ENCODE measurements at regions not wholly inside any gene's neighbourhood (a gene's known extent, or its start where the extent isn't known, plus 50 kb on each side); places are given as distances from the start of the nearest gene placed in this dataset.
"Not testable (repeated sequence)": the region's sequence is repeated elsewhere in the genome, so short reads cannot be mapped to it uniquely, and the experiment has no call there.

DNA sequence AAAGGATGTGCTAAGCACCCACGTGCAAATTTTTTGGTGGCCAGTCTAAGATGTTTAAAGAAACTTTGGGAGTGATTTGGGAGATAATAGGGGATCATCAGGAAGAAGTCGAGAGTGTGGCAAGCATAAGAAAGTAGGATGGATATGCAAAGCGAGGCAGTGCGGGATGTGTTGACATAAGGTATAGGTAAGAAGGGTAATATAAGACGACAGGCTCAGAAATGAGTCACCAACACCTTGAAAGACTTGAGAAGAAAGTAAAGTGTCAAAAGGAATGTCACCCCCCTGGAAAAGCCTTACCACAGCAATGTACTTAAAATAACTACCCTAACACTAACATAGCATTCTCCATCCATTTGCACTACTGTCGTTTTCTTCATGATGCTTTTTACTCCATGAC is 69.8 kb upstream of the BMP2K start:
- Mint-ChIP-seq H3K27me3 (ENCODE audit: low read depth, poor library complexity) (peaks cover 16% of the 10 kb centered on the region), H3K36me3 (ENCODE audit: low read depth) (peaks cover 4% of the 10 kb centered on the region), H3K27ac (no peak overlapping the region), H3K9me3 (peaks cover 28% of the 10 kb centered on the region), H3K4me1 (peaks cover 12% of the 10 kb centered on the region), H3K4me3 (no peak overlapping the region)
- DNase-seq, result no peak
- TF ChIP-seq, protein P1, sequence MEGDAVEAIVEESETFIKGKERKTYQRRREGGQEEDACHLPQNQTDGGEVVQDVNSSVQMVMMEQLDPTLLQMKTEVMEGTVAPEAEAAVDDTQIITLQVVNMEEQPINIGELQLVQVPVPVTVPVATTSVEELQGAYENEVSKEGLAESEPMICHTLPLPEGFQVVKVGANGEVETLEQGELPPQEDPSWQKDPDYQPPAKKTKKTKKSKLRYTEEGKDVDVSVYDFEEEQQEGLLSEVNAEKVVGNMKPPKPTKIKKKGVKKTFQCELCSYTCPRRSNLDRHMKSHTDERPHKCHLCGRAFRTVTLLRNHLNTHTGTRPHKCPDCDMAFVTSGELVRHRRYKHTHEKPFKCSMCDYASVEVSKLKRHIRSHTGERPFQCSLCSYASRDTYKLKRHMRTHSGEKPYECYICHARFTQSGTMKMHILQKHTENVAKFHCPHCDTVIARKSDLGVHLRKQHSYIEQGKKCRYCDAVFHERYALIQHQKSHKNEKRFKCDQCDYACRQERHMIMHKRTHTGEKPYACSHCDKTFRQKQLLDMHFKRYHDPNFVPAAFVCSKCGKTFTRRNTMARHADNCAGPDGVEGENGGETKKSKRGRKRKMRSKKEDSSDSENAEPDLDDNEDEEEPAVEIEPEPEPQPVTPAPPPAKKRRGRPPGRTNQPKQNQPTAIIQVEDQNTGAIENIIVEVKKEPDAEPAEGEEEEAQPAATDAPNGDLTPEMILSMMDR (IDR thresholded peaks at IDR 0.05), result no peak

DNA sequence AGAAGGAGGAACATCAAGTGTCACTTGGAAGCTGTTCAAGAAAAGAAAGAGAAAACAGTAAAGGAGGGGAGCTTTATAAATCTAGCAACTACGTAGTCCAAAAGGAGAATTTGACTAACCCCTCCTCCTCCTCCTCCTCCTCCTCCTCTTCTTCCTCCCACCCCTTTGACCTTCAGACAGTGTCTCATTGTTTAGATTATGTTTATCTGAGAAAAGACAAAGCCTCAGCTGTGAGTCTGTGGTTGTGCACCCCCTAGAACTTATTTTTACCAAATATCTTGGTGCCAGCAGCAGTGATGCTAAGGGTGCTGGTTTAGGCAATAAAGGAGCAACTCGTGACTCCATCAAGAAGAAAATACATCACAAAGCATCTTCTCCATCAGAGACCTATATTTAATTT is 68.9 kb upstream of the BMP2K start:
- Mint-ChIP-seq H3K27me3 (ENCODE audit: low read depth, poor library complexity) (peaks cover 9% of the 10 kb centered on the region), H3K4me3 (no peak overlapping the region), H3K9me3 (peaks cover 19% of the 10 kb centered on the region), H3K36me3 (ENCODE audit: low read depth) (peaks cover 4% of the 10 kb centered on the region), H3K27ac (no peak overlapping the region), H3K4me1 (peaks cover 12% of the 10 kb centered on the region)
- no peak for DNase-seq
- TF ChIP-seq, protein P1 (IDR thresholded peaks at IDR 0.05), result no peak

DNA sequence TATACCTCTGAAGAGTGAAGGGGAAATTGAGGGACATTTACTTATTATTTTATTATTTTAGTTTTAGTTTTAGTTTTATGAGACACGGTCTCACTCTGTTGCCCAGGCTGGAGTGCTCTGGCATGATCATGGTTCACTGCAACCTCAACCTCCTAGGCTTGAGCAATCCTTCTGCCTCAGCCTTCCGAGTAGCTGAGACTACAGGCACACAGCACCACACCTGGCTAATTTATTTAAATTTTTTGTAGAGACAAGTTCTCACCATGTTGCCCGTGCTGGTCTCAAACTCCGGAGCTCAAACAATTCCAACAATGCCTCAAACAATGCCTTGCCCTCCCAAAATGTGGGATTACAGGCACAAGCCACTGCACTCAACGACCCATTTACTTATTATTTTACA is 68.4 kb upstream of the BMP2K start:
- no peak for DNase-seq
- H3K4me3 Mint-ChIP-seq, result no peak overlapping the region
- peaks cover 5% of the 10 kb centered on the region for H3K27me3 Mint-ChIP-seq (ENCODE audit: low read depth, poor library complexity)
- peaks cover 12% of the 10 kb centered on the region for H3K4me1 Mint-ChIP-seq
- no peak overlapping the region for H3K27ac Mint-ChIP-seq
- TF ChIP-seq, protein P1 (IDR thresholded peaks at IDR 0.05), result no peak
- peaks cover under 1% of the 10 kb centered on the region for H3K36me3 Mint-ChIP-seq (ENCODE audit: low read depth)
- H3K9me3 Mint-ChIP-seq, result peaks cover 14% of the 10 kb centered on the region

DNA sequence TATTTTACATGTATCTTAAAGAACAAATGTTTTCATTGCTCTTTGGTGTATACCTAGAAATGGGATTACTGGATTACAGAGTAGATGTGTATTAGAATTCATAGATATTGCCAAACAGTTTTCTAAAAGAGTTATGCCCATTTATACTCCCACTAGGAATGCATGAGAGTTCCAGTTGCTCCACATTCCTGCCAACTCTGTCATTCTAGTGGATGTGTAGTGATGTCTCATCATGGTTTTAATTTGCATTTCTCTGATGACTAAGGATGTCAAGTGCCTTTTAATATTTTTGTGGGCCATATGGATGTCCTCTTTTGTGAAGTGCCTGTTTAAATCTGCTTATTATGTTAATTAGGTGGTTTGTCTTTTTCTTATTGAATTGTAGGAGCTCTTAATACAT is 65.6 kb upstream of the BMP2K start:
- DNase-seq, result no peak
- Mint-ChIP-seq H3K9me3 (peaks cover 4% of the 10 kb centered on the region), H3K27me3 (ENCODE audit: low read depth, poor library complexity) (peaks cover 4% of the 10 kb centered on the region), H3K27ac (no peak overlapping the region), H3K4me1 (peaks cover 24% of the 10 kb centered on the region), H3K4me3 (no peak overlapping the region), H3K36me3 (ENCODE audit: low read depth) (no peaks in the 10 kb centered on the region)
- TF ChIP-seq, protein P1 (IDR thresholded peaks at IDR 0.05), result no peak

DNA sequence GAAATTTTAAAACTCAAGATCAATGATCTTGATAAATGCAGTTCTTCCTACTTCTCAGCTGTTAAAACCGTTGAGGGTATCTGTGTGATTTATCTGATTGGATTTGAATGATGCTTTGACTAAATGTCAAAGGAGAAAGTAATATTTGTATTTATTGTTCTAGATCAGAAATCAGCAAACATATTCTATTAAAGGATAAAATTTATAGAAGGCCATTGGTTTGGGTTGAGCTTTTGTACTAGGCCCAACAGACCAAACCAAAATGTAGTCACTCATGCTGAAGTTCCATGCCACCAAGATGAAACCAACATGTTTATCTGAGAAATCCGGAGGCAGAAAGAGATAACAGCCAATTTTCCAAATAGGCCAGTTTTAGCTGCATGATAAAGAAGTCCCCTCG is 64.5 kb upstream of the BMP2K start:
- H3K4me1 Mint-ChIP-seq, result peaks cover 29% of the 10 kb centered on the region
- no peak overlapping the region for H3K4me3 Mint-ChIP-seq
- H3K27me3 Mint-ChIP-seq (ENCODE audit: low read depth, poor library complexity), result peaks cover 4% of the 10 kb centered on the region
- TF ChIP-seq, protein P1 (IDR thresholded peaks at IDR 0.05), result no peak
- no peak overlapping the region for H3K27ac Mint-ChIP-seq
- H3K36me3 Mint-ChIP-seq (ENCODE audit: low read depth), result no peaks in the 10 kb centered on the region
- no peak for DNase-seq
- peaks cover 4% of the 10 kb centered on the region for H3K9me3 Mint-ChIP-seq

DNA sequence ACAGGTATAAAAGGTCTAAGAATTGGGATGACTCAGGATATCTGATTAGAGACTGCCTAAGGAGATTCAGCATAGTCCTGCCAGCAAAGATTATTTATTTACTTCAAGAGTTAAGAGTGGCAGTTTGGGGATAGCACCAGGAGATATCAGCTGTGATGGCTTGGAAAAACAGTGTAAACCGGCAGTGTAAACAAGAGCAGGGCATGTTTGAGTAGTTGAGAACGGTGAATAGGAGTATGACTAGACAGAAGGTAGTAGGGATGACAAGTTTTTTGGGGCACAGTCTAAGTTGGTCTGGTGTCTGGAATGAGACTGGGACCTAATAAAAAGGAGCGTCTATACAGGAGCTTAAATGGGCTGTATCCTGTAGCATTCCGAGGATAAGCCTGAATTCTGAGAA is 61.6 kb upstream of the BMP2K start:
- not testable (repeated sequence) for H3K4me3 Mint-ChIP-seq; DNase-seq; H3K36me3 Mint-ChIP-seq (ENCODE audit: low read depth); H3K27ac Mint-ChIP-seq
- H3K9me3 Mint-ChIP-seq, result peaks cover 14% of the 10 kb centered on the region
- peaks cover 14% of the 10 kb centered on the region for H3K27me3 Mint-ChIP-seq (ENCODE audit: low read depth, poor library complexity)
- H3K4me1 Mint-ChIP-seq, result peaks cover 20% of the 10 kb centered on the region

DNA sequence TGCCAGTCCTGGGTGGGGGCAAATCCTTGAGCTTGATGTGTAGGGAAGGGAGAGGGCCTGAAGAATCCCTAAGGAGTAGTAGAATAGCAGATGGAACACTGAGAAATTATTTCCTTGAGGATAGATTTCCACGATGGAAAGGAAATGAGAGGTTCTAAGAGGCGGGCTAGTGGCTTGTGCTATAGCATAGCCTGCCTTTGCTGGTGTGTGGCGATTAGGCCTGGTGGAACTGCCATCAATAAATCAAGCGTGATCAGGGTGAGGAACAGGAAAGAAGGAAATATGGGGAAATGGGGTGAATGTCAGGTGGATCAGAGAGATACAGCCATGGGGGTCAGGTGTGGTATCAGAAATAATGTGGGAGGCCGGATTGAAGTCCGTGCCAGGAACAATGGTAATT is 60.8 kb upstream of the BMP2K start:
- H3K36me3 Mint-ChIP-seq (ENCODE audit: low read depth); DNase-seq; H3K4me3 Mint-ChIP-seq: not testable (repeated sequence)
- Mint-ChIP-seq H3K27me3 (ENCODE audit: low read depth, poor library complexity) (peaks cover 10% of the 10 kb centered on the region), H3K27ac (peak overlapping the region; percentile 84), H3K4me1 (peaks cover 24% of the 10 kb centered on the region), H3K9me3 (peaks cover 14% of the 10 kb centered on the region)

DNA sequence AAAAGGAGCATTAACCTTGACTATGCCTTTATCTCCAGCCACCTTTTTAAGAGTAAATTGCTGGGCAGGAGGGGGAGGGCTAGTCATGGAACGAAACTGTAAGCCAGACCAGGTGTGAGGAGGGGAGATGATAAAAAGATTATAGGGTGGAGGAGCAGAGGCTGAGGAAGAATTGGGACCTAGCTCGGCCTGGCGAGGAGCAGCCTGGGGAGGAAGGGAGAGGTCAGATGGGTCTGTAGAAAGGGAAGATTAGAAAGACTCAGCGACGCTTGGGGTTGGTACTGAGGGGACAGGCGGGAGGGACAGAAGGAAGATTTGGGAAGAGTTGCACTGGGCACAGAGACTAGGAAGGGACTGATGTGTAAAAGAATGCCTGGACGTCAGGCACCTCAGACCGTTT is 58.4 kb upstream of the BMP2K start:
- not testable (repeated sequence) for DNase-seq; H3K9me3 Mint-ChIP-seq; H3K36me3 Mint-ChIP-seq (ENCODE audit: low read depth); H3K27ac Mint-ChIP-seq; H3K4me3 Mint-ChIP-seq
- Mint-ChIP-seq H3K4me1 (peaks cover 44% of the 10 kb centered on the region), H3K27me3 (ENCODE audit: low read depth, poor library complexity) (peaks cover 14% of the 10 kb centered on the region)
